ENCODE measurements at regions not wholly inside any gene's neighbourhood (a gene's known extent, or its start where the extent isn't known, plus 50 kb on each side); places are given as distances from the start of the nearest gene placed in this dataset.

DNA sequence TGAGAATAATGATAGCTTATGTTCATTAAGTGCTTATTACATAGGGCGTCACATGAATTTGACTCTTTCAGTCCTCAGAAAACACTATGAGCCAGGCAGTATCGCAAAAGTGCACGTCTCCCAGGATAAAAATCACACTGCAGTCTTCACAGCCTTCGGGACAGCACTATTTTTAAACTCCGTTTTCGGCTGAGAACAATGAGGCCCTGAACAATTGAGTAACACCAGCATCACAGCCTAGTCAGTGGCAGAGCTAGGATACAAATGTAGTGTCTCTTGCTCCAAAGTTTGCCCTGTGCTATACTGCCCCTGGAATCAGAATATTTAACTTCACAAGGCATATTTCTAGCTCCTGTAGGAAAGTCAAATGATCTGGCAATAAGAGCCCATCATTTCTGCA is 852.1 kb upstream of the SEMA6D start:
- H3K4me1 Mint-ChIP-seq = no peaks in the 10 kb centered on the region
- peaks cover 0 to 3% (median 0%) of the 10 kb centered on the region in 3 donors for H3K36me3 Mint-ChIP-seq
- H3K27ac Mint-ChIP-seq = no peak overlapping the region
- no peak for DNase-seq
- no peaks in the 10 kb centered on the region for H3K27me3 Mint-ChIP-seq (ENCODE audit: low read depth in 3 of 3)
- H3K9me3 Mint-ChIP-seq = peaks cover 6 to 37% (median 14%) of the 10 kb centered on the region in 6 donors
- H3K4me3 Mint-ChIP-seq = no peak overlapping the region

DNA sequence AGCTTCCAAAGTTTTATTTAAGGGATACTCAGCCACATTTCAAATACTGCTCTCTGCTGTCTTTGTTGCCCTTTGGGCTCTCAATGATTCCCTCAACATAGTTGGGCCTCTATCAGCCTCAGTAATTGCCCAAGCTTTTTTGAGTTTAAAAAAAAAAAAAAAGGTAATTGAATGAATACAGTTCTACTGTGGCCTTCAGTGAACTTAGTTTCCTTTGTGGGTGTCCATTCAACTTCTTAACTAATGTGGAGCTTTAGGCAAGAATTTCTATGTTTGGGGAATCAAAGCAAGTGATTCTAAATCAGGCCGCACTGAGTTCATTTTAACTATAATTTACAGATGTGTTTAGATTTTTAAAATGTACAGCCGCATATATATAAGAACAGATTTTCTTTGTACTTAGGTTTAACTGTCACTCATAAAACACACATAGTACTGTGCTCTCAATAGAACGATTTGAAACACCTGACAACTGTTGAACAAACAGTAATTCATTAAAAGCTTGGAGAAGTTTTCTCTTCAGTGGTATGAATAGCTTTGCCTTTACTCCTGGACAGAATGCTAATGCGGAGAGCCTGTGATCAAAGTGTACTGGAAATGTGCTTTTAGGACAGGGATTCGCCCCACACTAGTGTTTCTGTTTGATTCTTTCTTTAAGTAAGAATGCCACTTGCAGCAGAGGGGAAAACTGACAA is 844.9 kb upstream of the SEMA6D start:
- H3K4me3 Mint-ChIP-seq = no peak overlapping the region
- no peak for DNase-seq
- H3K9me3 Mint-ChIP-seq = peaks cover 0 to 23% (median 14%) of the 10 kb centered on the region in 6 donors
- H3K27me3 Mint-ChIP-seq (ENCODE audit: low read depth in 3 of 3) = peaks cover 0 to 2% (median 0%) of the 10 kb centered on the region in 3 donors
- no peak overlapping the region for H3K27ac Mint-ChIP-seq
- H3K4me1 Mint-ChIP-seq = no peaks in the 10 kb centered on the region
- H3K36me3 Mint-ChIP-seq = no peaks in the 10 kb centered on the region

DNA sequence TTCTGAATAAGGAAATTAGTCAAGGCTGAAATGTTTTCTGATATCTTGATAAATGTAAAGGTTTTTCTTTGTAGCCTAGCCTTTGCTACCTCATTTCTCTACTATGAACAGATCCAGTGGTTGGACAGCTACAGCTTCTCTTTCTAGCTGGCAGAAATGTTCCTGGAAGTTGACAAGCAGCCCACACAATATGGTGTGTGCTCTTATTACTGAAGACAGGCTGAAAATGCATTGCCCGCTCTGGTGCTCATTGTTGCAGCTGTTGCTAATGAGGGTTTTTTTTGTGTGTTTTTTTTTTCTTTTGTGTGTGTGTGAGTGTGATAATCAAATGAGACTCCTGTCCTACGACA is 844.3 kb upstream of the SEMA6D start:
- Mint-ChIP-seq H3K4me1 (no peaks in the 10 kb centered on the region), H3K9me3 (peaks cover under 1 to 23% (median 15%) of the 10 kb centered on the region in 6 donors), H3K27ac (no peak overlapping the region), H3K4me3 (no peak overlapping the region), H3K36me3 (no peaks in the 10 kb centered on the region), H3K27me3 (ENCODE audit: low read depth in 3 of 3) (peaks cover 0 to 2% (median 0%) of the 10 kb centered on the region in 3 donors)
- DNase-seq = no peak

DNA sequence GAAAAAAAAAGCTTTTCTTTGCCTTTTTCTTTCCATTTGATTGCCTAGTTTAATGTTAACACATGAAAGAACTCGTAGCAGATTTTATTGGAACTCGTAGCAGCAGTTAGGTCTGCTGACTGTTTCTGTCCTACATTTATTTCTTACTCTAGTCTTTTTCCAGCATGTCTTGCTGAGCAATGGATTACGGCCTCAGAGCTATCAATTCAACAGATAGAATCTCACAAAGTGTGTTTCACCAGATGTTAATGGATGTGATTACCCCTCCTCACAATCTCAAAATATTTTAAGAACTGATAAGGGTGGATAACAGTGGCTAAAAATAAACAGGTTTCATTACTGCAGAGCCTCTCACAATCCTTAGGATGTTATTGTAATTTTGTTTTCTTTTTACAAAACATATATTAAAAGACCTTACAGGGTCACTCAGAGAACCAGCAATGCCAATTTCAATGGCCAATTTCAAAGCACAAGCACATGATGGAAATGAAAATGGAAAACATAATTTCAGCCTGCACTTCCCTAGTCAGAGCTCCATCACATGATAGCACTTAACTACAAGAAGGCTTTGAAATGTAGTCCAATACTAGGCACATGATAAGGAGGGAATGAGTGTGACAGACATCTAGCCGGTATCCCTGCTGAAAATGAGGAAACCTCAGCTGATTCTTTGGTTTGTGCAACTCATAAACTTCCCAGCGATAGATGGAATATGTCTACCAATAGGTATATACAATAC is 838.1 kb upstream of the SEMA6D start:
- no peak overlapping the region for H3K27ac Mint-ChIP-seq
- no peak for DNase-seq
- peaks cover 8 to 43% (median 17%) of the 10 kb centered on the region in 6 donors for H3K9me3 Mint-ChIP-seq
- peaks cover 0 to 2% (median 0%) of the 10 kb centered on the region in 3 donors for H3K27me3 Mint-ChIP-seq (ENCODE audit: low read depth in 3 of 3)
- H3K4me3 Mint-ChIP-seq = no peak overlapping the region
- H3K36me3 Mint-ChIP-seq = no peaks in the 10 kb centered on the region
- H3K4me1 Mint-ChIP-seq = no peaks in the 10 kb centered on the region

DNA sequence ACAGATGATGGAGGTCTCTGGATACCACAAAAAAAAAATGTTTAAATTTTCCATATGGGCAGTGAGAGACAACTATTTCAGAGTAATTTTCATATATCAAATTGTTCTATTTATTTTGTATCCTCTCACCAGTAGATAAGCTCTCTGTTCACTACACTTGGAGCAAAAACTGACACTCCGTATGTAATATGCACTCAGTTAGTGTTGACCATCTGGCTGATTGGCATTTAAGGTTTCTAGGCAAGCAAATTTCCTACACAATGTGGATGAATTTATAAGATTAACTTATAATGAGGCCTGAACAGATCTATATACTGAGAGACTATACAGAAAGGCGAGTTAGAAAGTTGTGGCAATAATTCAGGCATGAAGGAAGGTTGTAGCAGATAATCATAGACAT is 836.5 kb upstream of the SEMA6D start:
- Mint-ChIP-seq H3K9me3 (peaks cover 8 to 38% (median 18%) of the 10 kb centered on the region in 6 donors), H3K27ac (no peak overlapping the region), H3K36me3 (no peaks in the 10 kb centered on the region), H3K4me1 (no peaks in the 10 kb centered on the region), H3K4me3 (no peak overlapping the region), H3K27me3 (ENCODE audit: low read depth in 3 of 3) (peaks cover 0 to 2% (median 0%) of the 10 kb centered on the region in 3 donors)
- no peak for DNase-seq

DNA sequence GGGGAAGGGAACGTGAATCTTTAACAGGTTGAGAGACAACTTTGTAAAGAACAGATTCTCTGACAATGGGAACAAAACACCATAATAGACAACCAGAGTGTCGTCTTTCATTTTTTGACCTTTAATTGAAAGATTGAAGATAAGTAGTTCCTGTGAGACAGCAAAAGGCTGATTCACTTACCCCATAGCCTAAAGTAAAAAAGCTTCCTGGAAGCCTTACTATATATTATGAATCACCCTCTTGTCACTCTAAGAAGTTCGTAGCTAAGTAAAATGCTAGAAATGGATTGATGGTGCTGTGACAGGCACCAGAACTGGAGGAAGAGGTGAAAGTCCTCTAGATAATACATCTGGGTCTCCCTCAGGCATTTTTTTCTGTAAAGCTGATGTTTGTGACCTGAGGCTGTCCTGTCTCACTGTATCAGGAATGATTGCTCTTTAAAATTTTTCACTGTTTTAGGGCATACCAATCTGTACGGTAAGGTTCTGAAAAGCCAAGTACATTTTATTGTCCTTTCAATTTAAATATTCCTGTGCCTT is 824.6 kb upstream of the SEMA6D start:
- DNase-seq = no peak
- H3K36me3 Mint-ChIP-seq = peaks cover 0 to 4% (median 0%) of the 10 kb centered on the region in 3 donors

DNA sequence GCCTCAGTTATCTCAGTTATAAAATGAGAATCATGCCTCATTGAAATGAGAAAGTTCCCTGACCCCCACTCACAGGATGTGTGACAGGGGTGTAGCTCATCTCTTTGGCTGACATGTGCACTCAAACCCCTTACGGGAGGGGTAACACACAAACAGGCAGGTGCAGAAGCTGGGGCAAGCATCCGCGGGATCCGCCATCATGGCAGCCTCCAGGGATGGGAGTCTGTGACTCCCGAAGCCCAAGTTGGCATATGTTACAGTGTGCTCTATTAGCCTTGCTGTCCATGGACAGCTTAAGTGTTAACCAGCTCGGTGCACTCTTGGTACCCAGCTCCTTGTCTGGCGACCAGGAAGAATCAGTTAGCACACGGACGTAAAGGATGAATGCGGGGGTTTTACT is 822.7 kb upstream of the SEMA6D start:
- no peak for DNase-seq
- Mint-ChIP-seq H3K27ac (no peak overlapping the region), H3K27me3 (ENCODE audit: low read depth in 3 of 3) (peaks cover 0 to 2% (median 0%) of the 10 kb centered on the region in 3 donors), H3K9me3 (peaks cover 6 to 55% (median 17%) of the 10 kb centered on the region in 6 donors), H3K4me3 (no peak overlapping the region), H3K36me3 (peaks cover 0 to 4% (median 0%) of the 10 kb centered on the region in 3 donors), H3K4me1 (no peaks in the 10 kb centered on the region)

More for the DNA sequence above, 824.6 kb upstream of the SEMA6D start:
- Mint-ChIP-seq H3K27me3 (ENCODE audit: low read depth in 3 of 3) (peaks cover 0 to 2% (median 0%) of the 10 kb centered on the region in 3 donors), H3K9me3 (peaks cover 10 to 55% (median 17%) of the 10 kb centered on the region in 6 donors), H3K4me1 (no peaks in the 10 kb centered on the region), H3K27ac (no peak overlapping the region), H3K4me3 (no peak overlapping the region)

DNA sequence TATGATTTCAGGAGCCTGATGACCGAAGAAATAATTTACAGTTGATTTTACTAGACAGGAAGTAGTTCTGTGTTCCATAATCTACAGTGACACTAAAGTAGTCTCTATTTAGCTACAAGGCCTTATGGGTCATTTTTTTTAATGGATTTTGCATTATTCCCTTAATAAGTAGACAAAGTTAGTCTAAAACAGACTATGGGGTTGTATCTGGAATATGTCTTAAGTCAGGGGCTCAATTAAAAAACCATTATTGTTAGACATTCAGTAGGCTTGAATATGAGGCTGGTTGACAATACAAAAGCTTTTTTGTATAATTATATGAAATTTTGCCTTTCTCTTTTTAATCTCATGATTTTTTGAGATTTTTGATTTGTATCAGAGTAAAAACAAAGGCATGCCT is 820.0 kb upstream of the SEMA6D start:
- H3K36me3 Mint-ChIP-seq = peaks cover 0 to 4% (median 0%) of the 10 kb centered on the region in 3 donors
- no peak for DNase-seq
- no peak overlapping the region for H3K27ac Mint-ChIP-seq
- peaks cover 0 to 2% (median 0%) of the 10 kb centered on the region in 3 donors for H3K27me3 Mint-ChIP-seq (ENCODE audit: low read depth in 3 of 3)
- H3K4me3 Mint-ChIP-seq = no peak overlapping the region
- H3K9me3 Mint-ChIP-seq = peaks cover 9 to 52% (median 19%) of the 10 kb centered on the region in 6 donors
- no peaks in the 10 kb centered on the region for H3K4me1 Mint-ChIP-seq

DNA sequence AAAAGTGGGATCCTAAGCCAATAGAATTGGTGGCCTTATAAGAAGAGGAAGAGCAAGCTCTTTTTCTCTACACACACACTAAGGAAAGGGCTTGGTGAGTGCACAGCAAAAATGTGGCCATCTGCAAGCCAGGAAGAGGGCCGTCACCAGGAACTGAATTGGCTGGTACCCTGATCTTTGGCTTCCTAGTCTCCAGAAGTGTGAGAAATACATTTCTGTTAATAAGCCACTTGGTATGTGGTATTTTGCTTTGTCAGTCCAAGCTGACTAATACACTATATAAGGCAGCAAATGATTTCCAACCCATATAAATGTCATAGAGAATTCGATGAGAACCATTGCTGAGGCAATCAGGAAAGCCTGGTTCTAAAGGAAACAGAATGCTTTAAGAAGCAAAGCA is 816.3 kb upstream of the SEMA6D start:
- Mint-ChIP-seq H3K36me3 (no peaks in the 10 kb centered on the region), H3K9me3 (peaks cover 4 to 63% (median 16%) of the 10 kb centered on the region in 6 donors), H3K4me3 (no peak overlapping the region), H3K27me3 (ENCODE audit: low read depth in 3 of 3) (peaks cover 0 to 2% (median 0%) of the 10 kb centered on the region in 3 donors), H3K27ac (no peak overlapping the region), H3K4me1 (no peaks in the 10 kb centered on the region)
- no peak for DNase-seq

DNA sequence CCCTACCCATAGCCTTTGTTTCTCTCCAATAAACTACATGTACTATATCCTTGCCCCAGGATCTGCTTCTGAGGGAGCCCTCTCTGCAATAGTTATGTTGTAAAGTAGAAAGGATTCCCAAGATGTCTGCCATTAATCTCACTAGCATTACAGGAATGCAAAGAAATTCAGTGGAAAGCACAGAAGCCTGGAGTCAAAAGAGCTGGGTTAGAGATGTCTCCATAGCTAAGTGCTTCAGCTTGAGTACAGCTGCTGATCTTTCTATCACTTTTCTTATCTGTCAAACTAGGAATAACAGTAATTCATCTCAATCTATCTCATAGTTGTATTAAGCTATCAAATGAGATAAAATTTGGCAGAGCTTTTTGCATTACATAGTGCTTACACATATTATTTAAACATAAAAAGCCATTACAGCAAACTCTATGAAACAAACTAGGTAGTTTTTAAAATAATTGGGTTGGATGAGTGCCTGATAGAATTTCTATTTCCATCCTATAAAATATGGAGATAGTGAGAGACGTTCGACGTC is 799.5 kb upstream of the SEMA6D start:
- DNase-seq = no peak
- H3K27me3 Mint-ChIP-seq (ENCODE audit: low read depth in 3 of 3) = peaks cover 1 to 2% (median 2%) of the 10 kb centered on the region in 3 donors
- no peaks in the 10 kb centered on the region for H3K4me1 Mint-ChIP-seq
- peaks cover 7 to 58% (median 17%) of the 10 kb centered on the region in 6 donors for H3K9me3 Mint-ChIP-seq
- no peak overlapping the region for H3K27ac Mint-ChIP-seq
- no peak overlapping the region for H3K4me3 Mint-ChIP-seq
- H3K36me3 Mint-ChIP-seq = no peaks in the 10 kb centered on the region

DNA sequence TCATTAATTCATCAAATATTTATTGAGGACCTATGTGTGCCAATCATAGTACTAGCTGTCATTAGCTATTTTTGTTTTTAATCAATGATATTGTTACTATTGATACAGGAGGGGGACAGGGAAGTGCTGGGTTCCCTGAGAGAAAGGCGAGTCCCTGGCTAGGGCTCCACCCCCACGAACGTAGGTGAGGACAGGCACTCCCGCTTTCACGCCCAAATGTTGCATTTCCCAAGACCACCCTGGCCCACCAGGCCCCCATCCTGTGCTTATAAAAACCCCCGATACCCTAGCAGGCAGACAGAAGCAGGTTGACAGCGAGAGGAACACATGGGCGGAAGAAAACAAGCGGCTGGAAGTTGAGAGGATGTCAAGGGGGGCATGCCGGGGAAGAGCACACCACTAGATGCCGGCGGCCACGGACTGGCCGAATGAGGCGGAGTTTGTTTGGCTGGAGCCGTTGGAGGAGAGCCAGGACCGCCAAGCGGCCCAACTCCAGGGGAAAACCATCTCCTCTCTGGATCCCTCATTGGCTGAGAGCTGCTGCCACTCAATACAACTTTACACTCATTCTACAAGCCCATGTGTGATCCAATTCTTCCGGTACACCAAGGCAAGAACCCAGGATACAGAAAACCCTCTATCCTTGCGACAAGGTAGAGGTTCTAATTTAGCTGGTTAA is 798.7 kb upstream of the SEMA6D start:
- no peak for DNase-seq
- no peaks in the 10 kb centered on the region for H3K36me3 Mint-ChIP-seq
- H3K27me3 Mint-ChIP-seq (ENCODE audit: low read depth in 3 of 3) = peaks cover 0 to 2% (median 2%) of the 10 kb centered on the region in 3 donors
- H3K4me1 Mint-ChIP-seq = no peaks in the 10 kb centered on the region
- H3K4me3 Mint-ChIP-seq = no peak overlapping the region
- peaks cover 10 to 63% (median 21%) of the 10 kb centered on the region in 6 donors for H3K9me3 Mint-ChIP-seq
- no peak overlapping the region for H3K27ac Mint-ChIP-seq

DNA sequence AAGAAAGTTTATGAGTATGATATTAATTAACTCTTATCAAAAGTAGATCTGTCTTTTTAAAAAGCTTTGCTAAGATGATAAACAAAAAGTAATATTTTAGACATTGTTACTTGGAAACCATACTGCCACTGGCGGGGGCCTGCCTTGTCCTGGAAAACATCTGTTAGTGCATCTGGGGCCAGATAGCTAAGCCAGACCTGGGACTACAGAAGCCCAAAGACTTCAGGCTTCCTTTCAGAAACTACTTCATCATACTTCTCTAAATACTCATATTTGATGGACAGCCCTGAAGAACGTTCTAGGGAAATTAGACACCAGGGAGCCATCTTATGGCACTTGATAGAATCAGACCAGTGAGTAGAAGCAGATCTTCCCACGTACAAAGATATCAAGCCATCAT is 795.4 kb upstream of the SEMA6D start:
- peaks cover 0 to 2% (median 2%) of the 10 kb centered on the region in 3 donors for H3K27me3 Mint-ChIP-seq (ENCODE audit: low read depth in 3 of 3)
- no peaks in the 10 kb centered on the region for H3K36me3 Mint-ChIP-seq
- DNase-seq = no peak
- H3K27ac Mint-ChIP-seq = no peak overlapping the region
- peaks cover 4 to 52% (median 27%) of the 10 kb centered on the region in 6 donors for H3K9me3 Mint-ChIP-seq
- H3K4me3 Mint-ChIP-seq = no peak overlapping the region
- no peaks in the 10 kb centered on the region for H3K4me1 Mint-ChIP-seq

DNA sequence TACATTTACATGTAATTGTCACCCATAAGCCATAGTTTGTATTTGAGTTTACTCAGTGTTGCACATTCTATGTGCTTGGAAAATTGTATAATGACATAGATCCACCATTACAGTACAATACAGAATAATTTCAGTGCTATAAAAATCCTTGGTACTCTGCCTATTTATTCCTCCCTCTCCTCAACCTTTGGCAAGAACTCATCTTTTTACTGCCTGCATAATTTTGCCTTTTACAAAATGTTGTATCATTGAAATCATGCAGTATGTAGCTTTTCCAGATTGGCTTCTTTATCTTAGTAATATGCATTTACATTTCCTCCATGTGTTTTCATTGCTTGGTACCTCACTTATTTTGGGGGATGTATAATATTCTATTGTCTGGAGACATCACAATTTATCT is 786.9 kb upstream of the SEMA6D start:
- no peaks in the 10 kb centered on the region for H3K4me1 Mint-ChIP-seq
- H3K9me3 Mint-ChIP-seq = peaks cover 6 to 38% (median 19%) of the 10 kb centered on the region in 6 donors
- H3K27me3 Mint-ChIP-seq (ENCODE audit: low read depth in 3 of 3) = peaks cover 0 to 2% (median 0%) of the 10 kb centered on the region in 3 donors

More for the DNA sequence above, 786.9 kb upstream of the SEMA6D start:
- no peaks in the 10 kb centered on the region for H3K36me3 Mint-ChIP-seq
- no peak overlapping the region for H3K27ac Mint-ChIP-seq
- H3K4me3 Mint-ChIP-seq = no peak overlapping the region
- no peak for DNase-seq
